ENCODE measurements at regions not wholly inside any gene's neighbourhood (a gene's known extent, or its start where the extent isn't known, plus 50 kb on each side); places are given as distances from the start of the nearest gene placed in this dataset.

- TF ChIP-seq CTCF (IDR thresholded peaks at IDR 0.05) (no peak), POLR2AphosphoS5 (IDR thresholded peaks at IDR 0.05) (no peak)
These were observed 603.1 kb upstream of the ADGRL2 start for GRCh38 chr1:81197591-81197990.

Measured in breast epithelium (tissue), 3 donors.